IMR-90 (cell line): ENCODE measurements at regions not wholly inside any gene's neighbourhood (a gene's known extent, or its start where the extent isn't known, plus 50 kb on each side); places are given as distances from the start of the nearest gene placed in this dataset.
"Not testable (repeated sequence)": the region's sequence is repeated elsewhere in the genome, so short reads cannot be mapped to it uniquely, and the experiment has no call there.

ENCODE experiments used
- ATAC-seq: fragments of 200-7000 bp; cut with Tn5 transposase; 2 replicates; pipeline ENCODE4 v1.9.1; 2020; ENCODE audit warnings: low read depth, mild to moderate bottlenecking, moderate library complexity
- BruUV-seq: library from RNA; stranded (reverse); fragments of 400-500 nt; replicated peaks from 2 replicates; lab custom pipeline; 2021; lab: Mats Ljungman, UMichigan
- CTCF ChIA-PET: fragments of 300-600 bp; formaldehyde crosslinking; extraction: SDS; loops from one replicate; lab custom pipeline; 2021; ENCODE audit warnings: antibody characterized with exemption; lab: Yijun Ruan, JAX
- POLR2A ChIA-PET: fragments of 300-600 bp; sonication (Branson Sonifier 250); formaldehyde crosslinking; loops from one replicate; lab custom pipeline; 2022; ENCODE audit warnings: antibody characterized with exemption; ENCODE audit not compliant: unreplicated experiment; lab: Charles Lee
- DNase-seq: peaks from one replicate; pipeline ENCODE4 v3.0.0; 2013
- H2AFZ ChIP-seq: replicated peaks from 2 replicates; pipeline ENCODE3; 2013; ENCODE audit warnings: low read length, mild to moderate bottlenecking; ENCODE audit not compliant: poor library complexity
- H2AK5ac ChIP-seq: 2 replicates; pipeline ENCODE4 v1.6.1; 2013; ENCODE audit warnings: low read depth, low read length, inconsistent platforms
- H2AK9ac ChIP-seq: replicated peaks from 2 replicates; pipeline ENCODE3; 2013; ENCODE audit warnings: mild to moderate bottlenecking, low read depth, low read length, moderate library complexity; ENCODE audit not compliant: poor library complexity
- H2BK120ac ChIP-seq: 2 replicates; pipeline ENCODE4 v1.6.1; 2013; ENCODE audit warnings: low read depth, low read length, inconsistent platforms
- H2BK15ac ChIP-seq: 3 replicates; pipeline ENCODE4 v1.6.1; 2013; ENCODE audit warnings: low read depth, low read length, inconsistent platforms
- H2BK20ac ChIP-seq: 2 replicates; pipeline ENCODE4 v1.6.1; 2013; ENCODE audit warnings: low read depth, mild to moderate bottlenecking, inconsistent platforms, low read length, moderate library complexity
- H2BK5ac ChIP-seq: 2 replicates; pipeline ENCODE4 v1.6.1; 2013; ENCODE audit warnings: mild to moderate bottlenecking, low read depth, low read length, inconsistent platforms; ENCODE audit not compliant: poor library complexity, severe bottlenecking
- H3K14ac ChIP-seq: replicated peaks from 2 replicates; pipeline ENCODE4 v1.6.1; 2013; ENCODE audit warnings: low read depth, low read length, inconsistent platforms
- H3K18ac ChIP-seq: 2 replicates; pipeline ENCODE4 v1.6.1; 2013; ENCODE audit warnings: low read depth, low read length, control low read depth
- H3K23ac ChIP-seq: 2 replicates; pipeline ENCODE4 v1.6.1; 2013; ENCODE audit warnings: low read depth, low read length, inconsistent platforms
- H3K27ac ChIP-seq: 2 replicates; pipeline ENCODE4 v1.5.1; 2013; ENCODE audit warnings: mild to moderate bottlenecking, control low read depth, low read length; ENCODE audit not compliant: insufficient read depth
- H3K27me3 ChIP-seq: 2 replicates; pipeline ENCODE4 v1.6.1; 2013; ENCODE audit warnings: low read length; ENCODE audit not compliant: control insufficient read depth, insufficient read depth
- H3K36me3 ChIP-seq: 2 replicates; pipeline ENCODE4 v1.6.1; 2013; ENCODE audit warnings: low read length, mixed read lengths; ENCODE audit not compliant: control insufficient read depth, insufficient read depth
- H3K4ac ChIP-seq: 2 replicates; pipeline ENCODE4 v1.6.1; 2013; ENCODE audit warnings: low read depth, low read length, inconsistent platforms
- H3K4me1 ChIP-seq: 2 replicates; pipeline ENCODE4 v1.6.1; 2013; ENCODE audit warnings: low read length, mixed read lengths; ENCODE audit not compliant: control insufficient read depth, insufficient read depth
- H3K4me2 ChIP-seq: 2 replicates; pipeline ENCODE4 v1.6.1; 2013; ENCODE audit warnings: low read depth, mild to moderate bottlenecking, control low read depth, low read length, moderate library complexity
- H3K4me3 ChIP-seq: 2 replicates; pipeline ENCODE4 v1.5.1; 2013; ENCODE audit warnings: low read depth, mild to moderate bottlenecking, control low read depth, low read length, moderate library complexity; ENCODE audit not compliant: insufficient read depth
- H3K56ac ChIP-seq: 2 replicates; pipeline ENCODE4 v1.6.1; 2013; ENCODE audit warnings: low read length, inconsistent platforms; ENCODE audit not compliant: insufficient read depth; ENCODE audit errors: extremely low read depth
- H3K79me1 ChIP-seq, 2 experiments: 2 replicates each; pipeline ENCODE4 v1.6.1; 2013; ENCODE audit warnings: low read length in 2 of 2, inconsistent platforms in 1 of 2, low read depth in 1 of 2
- H3K9ac ChIP-seq: 2 replicates; pipeline ENCODE4 v1.6.1; 2013; ENCODE audit warnings: low read depth, low read length, control low read depth
- H3K9me1 ChIP-seq: 2 replicates; pipeline ENCODE4 v1.6.1; 2013; ENCODE audit warnings: low read length, inconsistent platforms; ENCODE audit not compliant: insufficient read depth
- H3K9me3 ChIP-seq: 2 replicates; pipeline ENCODE4 v1.6.1; 2013; ENCODE audit warnings: low read length; ENCODE audit not compliant: control insufficient read depth, insufficient read depth
- H4K20me1 ChIP-seq: 2 replicates; pipeline ENCODE4 v1.6.1; 2013; ENCODE audit warnings: low read length, inconsistent platforms; ENCODE audit not compliant: insufficient read depth
- H4K5ac ChIP-seq: 2 replicates; pipeline ENCODE4 v1.6.1; 2013; ENCODE audit warnings: mild to moderate bottlenecking, low read depth, low read length, control low read depth
- H4K8ac ChIP-seq, 2 experiments: 2 replicates each; pipeline ENCODE4 v1.6.1; 2013; ENCODE audit warnings: low read depth in 2 of 2, low read length in 2 of 2, control low read depth in 1 of 2, inconsistent platforms in 1 of 2
- H4K91ac ChIP-seq: 2 replicates; pipeline ENCODE4 v1.6.1; 2013; ENCODE audit warnings: low read depth, low read length, inconsistent platforms; ENCODE audit not compliant: insufficient read depth
- ELK1 ChIP-seq: fragments of 150-350 bp; IDR thresholded peaks from 2 replicates; pipeline ENCODE4 v1.6.1; 2016; ENCODE audit warnings: low read depth, mild to moderate bottlenecking, low read length, moderate library complexity, borderline replicate concordance
- WGBS, 2 experiments: methylation state at CpG; one replicate each; pipeline versions ENCODE4 v1.1.5 to v1.1.7; 2013; ENCODE audit warnings: missing lambda C conversion rate in 2 of 2; ENCODE audit not compliant: insufficient read length in 1 of 2; ENCODE audit errors: extremely low coverage in 2 of 2; 5-methylcytosine and 5-hydroxymethylcytosine counted together
- dilution Hi-C: fragments of 300-500 bp; cut with HindIII; formaldehyde crosslinking; loops from one replicate; pipeline ENCODE4 v1.14.3; 2018; ENCODE audit warnings: low sequenced_read_pairs; ENCODE audit not compliant: unreplicated experiment
- in situ Hi-C: fragments of 300-500 bp; cut with MboI; formaldehyde crosslinking; loops from 3 replicates; pipeline ENCODE4 v1.14.3; 2019; ENCODE audit warnings: low sequenced_read_pairs, inconsistent platforms, mixed read lengths
- intact Hi-C: fragments of 100-400 bp; cut with micrococcal nuclease; formaldehyde crosslinking; loops from 2 replicates; pipeline ENCODE4 v1.10.0; 2022

- no peaks in the 10 kb centered on the region for H3K27me3 ChIP-seq
- no peak overlapping the region for H2BK20ac ChIP-seq
- BruUV-seq: no TSS peak
- no peak overlapping the region for H3K4me3 ChIP-seq
- no peak overlapping the region for H3K14ac ChIP-seq
- H3K23ac ChIP-seq: no peak overlapping the region
- WGBS, 2 experiments: no CpG with 5 or more reads among the region's 3 CpGs
- H3K9ac ChIP-seq: no peak overlapping the region
- H3K18ac ChIP-seq: no peak overlapping the region
- intact Hi-C loops (no loop called here), in situ Hi-C loops (no loop called here), dilution Hi-C loops (no loop called here)
- no peak for ATAC-seq
- H2BK120ac ChIP-seq: no peak overlapping the region
- H3K9me1 ChIP-seq: no peaks in the 10 kb centered on the region
- no peak for DNase-seq
- no peak overlapping the region for H3K56ac ChIP-seq
- H2AK9ac ChIP-seq: no peak overlapping the region
- H4K5ac ChIP-seq: no peak overlapping the region
- H2AFZ ChIP-seq: no peak overlapping the region
- H4K91ac ChIP-seq: no peak overlapping the region
- H2BK15ac ChIP-seq: no peak overlapping the region
- no peak for TF ChIP-seq ELK1
- no peak overlapping the region for H2AK5ac ChIP-seq
- no peak overlapping the region for H4K8ac ChIP-seq
- H3K4me2 ChIP-seq: no peak overlapping the region
- H3K27ac ChIP-seq: no peak overlapping the region
- no peaks in the 10 kb centered on the region for H3K79me1 ChIP-seq
- no peaks in the 10 kb centered on the region for H3K9me3 ChIP-seq
- POLR2A ChIA-PET: no interaction called here
- H2BK5ac ChIP-seq: no peak overlapping the region
- no peaks in the 10 kb centered on the region for H3K36me3 ChIP-seq
- no peak overlapping the region for H3K4ac ChIP-seq
- H3K4me1 ChIP-seq: no peaks in the 10 kb centered on the region; the same call in 1 of the 2 replicates
- CTCF ChIA-PET: no interaction called here
- H4K20me1 ChIP-seq: no peaks in the 10 kb centered on the region
These were observed 94.0 kb upstream of the ABCA1 start for GRCh38 chr9:105021917-105022316.

- H3K23ac ChIP-seq, H3K27me3 ChIP-seq, ATAC-seq, H3K4me1 ChIP-seq, H3K9ac ChIP-seq, H3K27ac ChIP-seq, dilution Hi-C loops, H2BK120ac ChIP-seq, H3K9me3 ChIP-seq, H4K91ac ChIP-seq, in situ Hi-C loops, H2BK20ac ChIP-seq, intact Hi-C loops, H3K14ac ChIP-seq, H2AK9ac ChIP-seq, CTCF ChIA-PET, H2AK5ac ChIP-seq, H4K8ac ChIP-seq, H2BK15ac ChIP-seq, BruUV-seq, H3K56ac ChIP-seq, H3K4me2 ChIP-seq, H3K18ac ChIP-seq, H2BK5ac ChIP-seq, H3K36me3 ChIP-seq, H2AFZ ChIP-seq, POLR2A ChIA-PET, H3K79me1 ChIP-seq, DNase-seq, H3K9me1 ChIP-seq, H4K5ac ChIP-seq, H4K20me1 ChIP-seq, H3K4ac ChIP-seq, H3K4me3 ChIP-seq: not testable (repeated sequence)
- no CpG with 5 or more reads among the region's 5 CpGs for WGBS, 2 experiments
These were observed 94.6 kb upstream of the ABCA1 start for GRCh38 chr9:105022545-105022944.
